RPMI8226 (cell line): ENCODE measurements at regions not wholly inside any gene's neighbourhood (a gene's known extent, or its start where the extent isn't known, plus 50 kb on each side); places are given as distances from the start of the nearest gene placed in this dataset.
"Not testable (repeated sequence)": the region's sequence is repeated elsewhere in the genome, so short reads cannot be mapped to it uniquely, and the experiment has no call there.

Source experiments
- DNase-seq: peaks from one replicate; pipeline ENCODE4 v3.0.0-alpha.2; 2015

DNA sequence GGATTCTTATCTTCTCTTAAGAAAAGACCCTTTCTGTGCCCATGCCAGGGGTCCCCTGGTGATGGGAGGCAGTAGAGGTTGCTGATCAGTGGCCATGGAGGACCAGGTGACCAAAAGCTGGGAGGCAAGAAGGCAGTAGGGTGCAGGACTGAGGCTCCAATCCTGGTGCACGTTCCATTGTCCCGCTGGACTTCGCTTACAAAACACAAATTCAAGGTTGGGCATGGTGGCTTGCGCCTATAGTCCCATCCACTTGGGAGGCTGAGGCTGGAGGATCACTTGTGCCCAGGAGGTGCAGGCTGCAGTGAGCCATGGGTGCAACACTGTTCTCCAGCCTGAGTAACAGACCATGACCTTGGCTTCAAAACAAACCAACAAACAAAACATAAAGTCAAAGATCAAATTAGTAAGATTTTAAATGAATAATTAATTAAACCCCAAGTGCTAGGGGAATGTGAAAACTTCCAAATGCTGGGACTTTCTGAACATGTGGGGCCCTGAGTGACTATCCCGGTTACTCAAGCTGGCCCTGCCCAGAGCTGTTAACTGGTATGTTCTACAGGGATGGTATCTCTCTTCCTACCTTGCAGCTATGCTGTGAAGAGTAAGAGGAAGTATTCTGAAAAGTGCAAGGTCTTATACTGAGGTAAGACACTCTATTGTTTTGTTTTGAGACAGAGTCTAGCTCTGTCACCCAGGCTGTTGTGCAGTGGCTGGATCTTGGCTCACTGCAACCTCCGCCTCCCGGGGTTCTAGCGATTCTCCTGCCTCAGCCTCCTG lies 97.6 kb downstream of the LYZL2 start:
- DNase-seq: no peak

DNA sequence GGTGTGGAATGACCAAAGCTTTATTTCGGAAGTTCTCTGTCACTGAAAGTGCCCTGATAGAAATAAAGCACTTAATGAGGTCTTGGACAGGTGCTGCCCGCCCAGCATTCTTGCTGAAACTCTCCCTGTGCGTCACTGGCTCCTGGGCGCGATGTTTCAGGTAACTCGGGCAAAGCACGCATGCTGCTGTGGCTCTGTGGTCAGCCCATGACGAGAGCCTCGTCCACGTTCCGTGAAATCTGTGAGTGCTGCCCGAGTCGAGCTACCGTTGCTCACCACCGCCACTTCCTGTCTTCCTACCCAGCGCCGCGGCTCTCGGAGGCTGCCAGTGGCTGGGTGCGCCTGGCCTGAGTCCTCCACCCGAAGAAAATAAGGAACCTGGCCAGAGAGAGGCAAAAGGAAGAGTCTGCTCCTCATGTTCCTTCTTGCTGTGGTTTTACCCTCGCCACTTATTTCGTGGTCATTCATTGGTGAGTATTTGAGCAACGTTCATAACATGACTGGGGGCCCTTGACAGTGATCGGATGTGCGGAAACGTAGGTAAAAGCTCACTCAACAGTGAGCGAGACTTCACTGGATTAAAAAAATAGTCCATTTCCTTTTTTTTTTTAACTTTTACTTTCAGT lies 95.5 kb downstream of the MAP3K8 start:
- peak; percentile 80 for DNase-seq

DNA sequence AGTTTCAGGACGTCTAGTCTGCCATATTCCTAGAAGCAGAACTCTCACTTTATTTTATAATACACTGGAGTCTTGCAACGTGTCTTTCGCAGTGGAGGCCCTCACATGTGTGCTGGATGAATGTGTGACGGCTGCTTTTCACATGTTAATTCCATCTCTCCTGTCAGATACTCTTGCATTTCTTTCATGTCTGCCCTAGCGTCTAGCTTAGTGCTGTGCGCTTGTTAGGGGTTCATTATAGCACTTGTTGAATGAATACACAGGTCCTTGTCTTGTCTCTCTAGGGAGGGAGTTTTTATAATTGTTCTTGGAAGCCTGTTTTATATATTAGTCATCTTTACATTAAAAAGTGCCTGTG lies 94.4 kb downstream of the MAP3K8 start:
- DNase-seq: no peak

DNA sequence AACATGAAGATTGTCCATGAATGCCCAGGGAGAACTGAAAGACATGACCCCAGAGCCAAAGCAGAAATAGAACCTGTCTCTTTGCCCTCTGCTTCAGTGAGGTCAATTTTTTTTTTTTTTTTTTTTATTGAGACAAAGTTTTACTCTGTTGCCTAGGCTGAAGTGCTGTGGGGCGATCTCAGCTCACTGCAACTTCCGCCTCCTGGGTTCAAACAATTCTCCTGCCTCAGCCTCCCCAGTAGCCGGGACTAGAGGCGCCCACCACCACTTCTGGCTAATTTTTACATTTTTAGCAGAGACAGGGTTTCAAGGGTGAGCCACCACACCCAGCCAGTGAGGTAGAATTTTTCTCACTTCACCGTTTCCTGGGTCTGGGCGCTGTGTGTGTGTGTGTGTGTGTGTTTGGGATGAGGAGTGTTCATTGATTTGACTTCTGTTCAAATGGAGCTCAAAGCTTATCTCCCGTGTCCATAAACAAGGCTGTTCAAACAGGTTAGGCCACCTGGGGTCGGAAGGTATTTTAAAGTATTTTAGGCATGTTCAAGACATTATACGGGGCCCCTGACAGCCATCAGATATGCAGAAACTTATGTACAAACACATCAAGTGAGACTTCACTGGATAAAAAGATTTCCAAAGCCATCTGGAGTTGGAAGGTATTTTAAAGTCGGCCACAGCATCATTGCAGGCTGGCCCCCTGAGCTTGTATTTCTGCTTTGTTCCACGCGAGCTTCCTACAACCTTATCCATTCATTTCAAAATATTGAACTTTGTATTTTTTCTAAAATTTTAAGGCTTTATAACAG lies 93.8 kb downstream of the MAP3K8 start:
- no peak for DNase-seq

DNA sequence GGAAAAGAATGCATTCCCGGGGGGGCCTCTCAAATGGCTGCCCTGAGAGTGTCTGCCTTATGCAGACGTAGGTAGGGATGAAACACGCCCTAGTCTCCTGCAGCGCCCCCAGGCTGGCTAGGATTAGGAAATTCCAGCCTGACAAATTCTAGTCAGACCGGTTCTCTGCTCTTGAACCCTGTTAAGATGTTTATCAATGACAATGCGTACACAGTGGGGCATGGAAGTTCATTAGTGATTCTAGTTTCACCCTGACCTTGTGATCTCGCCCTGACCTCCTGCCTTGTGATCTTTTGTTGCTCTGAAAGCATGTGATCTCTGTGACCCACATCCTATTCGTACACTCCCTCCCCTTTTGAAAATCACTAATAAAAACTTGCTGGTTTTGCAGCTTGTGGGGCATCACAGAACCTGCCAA lies 88.7 kb downstream of the MAP3K8 start:
- not testable (repeated sequence) for DNase-seq

DNA sequence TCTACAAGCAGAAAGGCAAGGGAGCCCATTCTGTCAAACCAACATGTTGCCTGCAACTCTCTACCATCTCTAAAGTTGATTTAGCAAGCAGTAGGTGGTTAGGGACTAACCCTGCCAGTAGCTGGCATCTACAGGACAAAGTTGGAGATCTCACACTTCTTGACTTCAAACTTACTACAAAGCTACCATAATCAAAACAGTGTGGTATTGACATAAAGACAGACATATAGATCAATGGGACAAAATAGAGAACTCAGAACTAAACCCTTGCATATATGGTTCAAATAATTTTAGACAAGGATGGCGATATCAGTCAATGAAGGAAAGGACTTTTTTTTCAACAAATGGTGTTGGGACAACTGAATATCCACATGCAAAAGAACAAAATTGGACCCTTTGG lies 84.9 kb downstream of the MAP3K8 start:
- no peak for DNase-seq
